PC-3 (cell line): ENCODE measurements at regions not wholly inside any gene's neighbourhood (a gene's known extent, or its start where the extent isn't known, plus 50 kb on each side); places are given as distances from the start of the nearest gene placed in this dataset.

Experiments used
- CTCF ChIP-seq: fragments of 300-600 bp; sonication (generic); conservative IDR thresholded peaks from 2 replicates; pipeline ENCODE4 v1.5.1; 2017; ENCODE audit warnings: antibody characterized with exemption, low read depth, mild to moderate bottlenecking, low read length
- EZH2 ChIP-seq: fragments of 300-600 bp; sonication (generic); IDR thresholded peaks from one replicate; pipeline ENCODE4 v1.6.1; 2017; ENCODE audit warnings: antibody characterized with exemption, mild to moderate bottlenecking, low read length; ENCODE audit not compliant: unreplicated experiment

GRCh38 chr3:147582642-147583041 lies 173.5 kb downstream of the ZIC1 start:
- no peak for TF ChIP-seq CTCF
- TF ChIP-seq EZH2: no peak
